Fibroblast of villous mesenchyme (primary cell): ENCODE measurements at regions not wholly inside any gene's neighbourhood (a gene's known extent, or its start where the extent isn't known, plus 50 kb on each side); places are given as distances from the start of the nearest gene placed in this dataset.

Experiments
- DNase-seq: peaks from one replicate; pipeline ENCODE4 v3.0.0-alpha.2; 2010; ENCODE audit warnings: low read depth
- H3K4me3 ChIP-seq: 2 replicates; pipeline ENCODE4 v1.5.1; 2011; ENCODE audit warnings: low read depth, mild to moderate bottlenecking, low read length
- CTCF ChIP-seq: IDR thresholded peaks from 2 replicates; pipeline ENCODE4 v1.5.1; 2012; ENCODE audit warnings: low read depth, mild to moderate bottlenecking, low read length; ENCODE audit not compliant: insufficient read depth

GRCh38 chr1:218811497-218811896 is 362.2 kb upstream of the LYPLAL1 start:
- no peak for DNase-seq
- no peak overlapping the region for H3K4me3 ChIP-seq
- TF ChIP-seq CTCF = no peak

GRCh38 chr1:218812360-218812759 is 361.3 kb upstream of the LYPLAL1 start:
- no peak for TF ChIP-seq CTCF
- DNase-seq = no peak
- H3K4me3 ChIP-seq = no peak overlapping the region

- no peak for TF ChIP-seq CTCF
- no peak for DNase-seq
These were observed 360.4 kb upstream of the LYPLAL1 start for GRCh38 chr1:218813237-218813636.

GRCh38 chr1:218815076-218815475 is 358.6 kb upstream of the LYPLAL1 start:
- DNase-seq = no peak
- no peak overlapping the region for H3K4me3 ChIP-seq
- no peak for TF ChIP-seq CTCF

More at GRCh38 chr1:218813237-218813636, 360.4 kb upstream of the LYPLAL1 start:
- no peak overlapping the region for H3K4me3 ChIP-seq

GRCh38 chr1:218817071-218817470 is 356.6 kb upstream of the LYPLAL1 start:
- no peak for DNase-seq
- no peak overlapping the region for H3K4me3 ChIP-seq
- no peak for TF ChIP-seq CTCF

GRCh38 chr1:218817691-218818465 is 355.8 kb upstream of the LYPLAL1 start:
- DNase-seq = peak; percentile 37
- H3K4me3 ChIP-seq = no peak overlapping the region
- no peak for TF ChIP-seq CTCF
